ENCODE measurements at regions not wholly inside any gene's neighbourhood (a gene's known extent, or its start where the extent isn't known, plus 50 kb on each side); places are given as distances from the start of the nearest gene placed in this dataset.
A peak's percentile ranks its signal among the peaks of the same experiment; 100 is the strongest.

DNA sequence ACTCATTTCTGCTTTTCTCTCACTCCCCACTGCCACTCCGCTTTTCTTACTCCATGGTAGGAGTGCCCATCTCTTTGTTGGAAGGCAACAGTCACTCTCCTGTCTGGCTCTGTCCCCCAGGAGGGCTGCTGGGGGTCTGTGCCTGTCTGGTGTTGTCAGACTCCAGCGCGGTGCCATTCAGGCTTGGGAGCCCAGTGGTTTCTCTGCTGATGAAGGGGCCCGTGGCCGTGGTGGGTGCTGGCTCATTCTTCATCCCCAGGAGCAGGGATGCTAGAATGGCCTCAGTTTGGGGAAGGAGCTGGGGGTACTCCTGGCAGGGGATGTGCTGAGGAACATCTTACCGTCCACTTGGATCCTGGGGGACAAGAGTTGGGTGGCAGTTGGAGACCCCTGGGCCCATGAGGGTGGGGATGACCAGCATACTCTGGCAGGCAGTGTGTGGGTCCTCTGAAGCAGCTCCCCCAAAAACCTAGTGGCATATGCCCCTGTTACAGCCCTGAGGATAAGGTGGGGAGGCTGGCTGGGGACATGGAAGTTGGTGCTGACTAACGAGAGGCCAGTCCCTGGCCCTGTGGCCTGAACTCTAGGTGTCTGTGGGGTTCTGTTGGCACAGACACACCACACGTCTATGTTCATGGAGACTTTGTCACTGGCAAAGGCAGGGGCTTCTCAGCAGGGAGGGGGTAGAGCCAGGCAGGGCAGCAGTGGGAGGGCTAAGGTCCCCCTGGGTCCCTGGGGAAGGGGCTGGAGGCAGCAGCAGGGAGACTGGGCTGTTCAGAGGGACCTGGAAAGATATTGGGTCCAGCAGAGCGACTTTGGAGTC lies 102.8 kb upstream of the RET start:
- H3K9me3 Mint-ChIP-seq = no peaks in the 10 kb centered on the region
- H3K27me3 Mint-ChIP-seq (ENCODE audit: insufficient read depth, low read depth, poor library complexity) = peaks cover 5% of the 10 kb centered on the region
- Histone ChIP-seq H3K27ac (ENCODE audit: low read depth) (no peak overlapping the region), H2AFZ (no peak overlapping the region), H3K4me3 (no peak overlapping the region), H3K4me2 (no peak overlapping the region), H3K36me3 (ENCODE audit: insufficient read depth) (no peaks in the 10 kb centered on the region), H3F3A (replicated peaks; ENCODE audit: low read depth) (no peaks in the 10 kb centered on the region), H3K79me2 (replicated peaks; ENCODE audit: insufficient read depth) (no peaks in the 10 kb centered on the region), H4K20me1 (replicated peaks; ENCODE audit: insufficient read depth) (no peaks in the 10 kb centered on the region), H3K27me3 (ENCODE audit: insufficient read depth) (no peaks in the 10 kb centered on the region), H3K9me2 (ENCODE audit: insufficient read depth) (no peaks in the 10 kb centered on the region), H3K4me1 (ENCODE audit: insufficient read depth) (no peaks in the 10 kb centered on the region)
- ATAC-seq = no peak
- no peaks in the 10 kb centered on the region; the same call in 2 of the 3 replicates for H3K4me1 Mint-ChIP-seq
- TF ChIP-seq STAT1 (IDR thresholded peaks at IDR 0.05; ENCODE audit: unreplicated experiment) (no peak), EZH2phosphoT487 (IDR thresholded peaks at IDR 0.05; ENCODE audit: unreplicated experiment) (no peak), ZNF331 (CRISPR knock-in tag; IDR thresholded peaks at IDR 0.05; ENCODE audit: low read depth) (no peak)
- TF ChIP-seq, protein P1, sequence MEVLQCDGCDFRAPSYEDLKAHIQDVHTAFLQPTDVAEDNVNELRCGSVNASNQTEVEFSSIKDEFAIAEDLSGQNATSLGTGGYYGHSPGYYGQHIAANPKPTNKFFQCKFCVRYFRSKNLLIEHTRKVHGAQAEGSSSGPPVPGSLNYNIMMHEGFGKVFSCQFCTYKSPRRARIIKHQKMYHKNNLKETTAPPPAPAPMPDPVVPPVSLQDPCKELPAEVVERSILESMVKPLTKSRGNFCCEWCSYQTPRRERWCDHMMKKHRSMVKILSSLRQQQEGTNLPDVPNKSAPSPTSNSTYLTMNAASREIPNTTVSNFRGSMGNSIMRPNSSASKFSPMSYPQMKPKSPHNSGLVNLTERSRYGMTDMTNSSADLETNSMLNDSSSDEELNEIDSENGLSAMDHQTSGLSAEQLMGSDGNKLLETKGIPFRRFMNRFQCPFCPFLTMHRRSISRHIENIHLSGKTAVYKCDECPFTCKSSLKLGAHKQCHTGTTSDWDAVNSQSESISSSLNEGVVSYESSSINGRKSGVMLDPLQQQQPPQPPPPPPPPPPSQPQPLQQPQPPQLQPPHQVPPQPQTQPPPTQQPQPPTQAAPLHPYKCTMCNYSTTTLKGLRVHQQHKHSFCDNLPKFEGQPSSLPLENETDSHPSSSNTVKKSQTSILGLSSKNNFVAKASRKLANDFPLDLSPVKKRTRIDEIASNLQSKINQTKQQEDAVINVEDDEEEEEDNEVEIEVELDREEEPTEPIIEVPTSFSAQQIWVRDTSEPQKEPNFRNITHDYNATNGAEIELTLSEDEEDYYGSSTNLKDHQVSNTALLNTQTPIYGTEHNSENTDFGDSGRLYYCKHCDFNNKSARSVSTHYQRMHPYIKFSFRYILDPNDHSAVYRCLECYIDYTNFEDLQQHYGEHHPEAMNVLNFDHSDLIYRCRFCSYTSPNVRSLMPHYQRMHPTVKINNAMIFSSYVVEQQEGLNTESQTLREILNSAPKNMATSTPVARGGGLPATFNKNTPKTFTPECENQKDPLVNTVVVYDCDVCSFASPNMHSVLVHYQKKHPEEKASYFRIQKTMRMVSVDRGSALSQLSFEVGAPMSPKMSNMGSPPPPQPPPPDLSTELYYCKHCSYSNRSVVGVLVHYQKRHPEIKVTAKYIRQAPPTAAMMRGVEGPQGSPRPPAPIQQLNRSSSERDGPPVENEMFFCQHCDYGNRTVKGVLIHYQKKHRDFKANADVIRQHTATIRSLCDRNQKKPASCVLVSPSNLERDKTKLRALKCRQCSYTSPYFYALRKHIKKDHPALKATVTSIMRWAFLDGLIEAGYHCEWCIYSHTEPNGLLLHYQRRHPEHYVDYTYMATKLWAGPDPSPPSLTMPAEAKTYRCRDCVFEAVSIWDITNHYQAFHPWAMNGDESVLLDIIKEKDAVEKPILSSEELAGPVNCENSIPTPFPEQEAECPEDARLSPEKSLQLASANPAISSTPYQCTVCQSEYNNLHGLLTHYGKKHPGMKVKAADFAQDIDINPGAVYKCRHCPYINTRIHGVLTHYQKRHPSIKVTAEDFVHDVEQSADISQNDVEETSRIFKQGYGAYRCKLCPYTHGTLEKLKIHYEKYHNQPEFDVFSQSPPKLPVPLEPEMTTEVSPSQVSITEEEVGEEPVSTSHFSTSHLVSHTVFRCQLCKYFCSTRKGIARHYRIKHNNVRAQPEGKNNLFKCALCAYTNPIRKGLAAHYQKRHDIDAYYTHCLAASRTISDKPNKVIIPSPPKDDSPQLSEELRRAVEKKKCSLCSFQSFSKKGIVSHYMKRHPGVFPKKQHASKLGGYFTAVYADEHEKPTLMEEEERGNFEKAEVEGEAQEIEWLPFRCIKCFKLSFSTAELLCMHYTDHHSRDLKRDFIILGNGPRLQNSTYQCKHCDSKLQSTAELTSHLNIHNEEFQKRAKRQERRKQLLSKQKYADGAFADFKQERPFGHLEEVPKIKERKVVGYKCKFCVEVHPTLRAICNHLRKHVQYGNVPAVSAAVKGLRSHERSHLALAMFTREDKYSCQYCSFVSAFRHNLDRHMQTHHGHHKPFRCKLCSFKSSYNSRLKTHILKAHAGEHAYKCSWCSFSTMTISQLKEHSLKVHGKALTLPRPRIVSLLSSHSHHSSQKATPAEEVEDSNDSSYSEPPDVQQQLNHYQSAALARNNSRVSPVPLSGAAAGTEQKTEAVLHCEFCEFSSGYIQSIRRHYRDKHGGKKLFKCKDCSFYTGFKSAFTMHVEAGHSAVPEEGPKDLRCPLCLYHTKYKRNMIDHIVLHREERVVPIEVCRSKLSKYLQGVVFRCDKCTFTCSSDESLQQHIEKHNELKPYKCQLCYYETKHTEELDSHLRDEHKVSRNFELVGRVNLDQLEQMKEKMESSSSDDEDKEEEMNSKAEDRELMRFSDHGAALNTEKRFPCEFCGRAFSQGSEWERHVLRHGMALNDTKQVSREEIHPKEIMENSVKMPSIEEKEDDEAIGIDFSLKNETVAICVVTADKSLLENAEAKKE (CRISPR knock-in tag; IDR thresholded peaks at IDR 0.05) = no peak
- H3K4me3 Mint-ChIP-seq = no peak overlapping the region
- no peak for DNase-seq (ENCODE audit: low spot score)
- H3K36me3 Mint-ChIP-seq (ENCODE audit: low read depth) = no peaks in the 10 kb centered on the region
- peak overlapping the region; percentile 38; the same call in 1 of the 2 replicates for H3K27ac Mint-ChIP-seq

DNA sequence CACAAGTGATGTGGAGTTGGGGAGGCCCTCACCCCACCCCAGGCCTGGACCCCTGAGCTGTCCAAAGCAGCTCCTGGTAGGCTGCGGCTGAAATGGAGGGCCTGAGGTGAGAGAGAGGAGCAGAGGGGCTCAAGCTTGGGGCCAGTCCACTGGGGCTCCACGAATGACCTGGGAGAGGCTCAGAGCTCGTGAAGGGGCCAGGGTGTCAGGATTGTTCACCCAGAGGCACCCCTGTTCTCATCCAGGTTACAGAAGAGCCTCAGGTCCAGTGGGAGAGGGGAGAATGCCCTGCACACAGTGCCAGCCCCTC lies 102.2 kb upstream of the RET start:
- H3K27me3 Mint-ChIP-seq (ENCODE audit: insufficient read depth, low read depth, poor library complexity) = peaks cover 5% of the 10 kb centered on the region
- Histone ChIP-seq H3K9me2 (ENCODE audit: insufficient read depth) (no peaks in the 10 kb centered on the region), H2AFZ (no peak overlapping the region), H3K4me3 (no peak overlapping the region), H3K4me1 (ENCODE audit: insufficient read depth) (no peaks in the 10 kb centered on the region), H4K20me1 (replicated peaks; ENCODE audit: insufficient read depth) (no peaks in the 10 kb centered on the region), H3F3A (replicated peaks; ENCODE audit: low read depth) (no peaks in the 10 kb centered on the region), H3K27ac (ENCODE audit: low read depth) (no peak overlapping the region), H3K4me2 (no peak overlapping the region), H3K27me3 (ENCODE audit: insufficient read depth) (no peaks in the 10 kb centered on the region), H3K36me3 (ENCODE audit: insufficient read depth) (no peaks in the 10 kb centered on the region), H3K79me2 (replicated peaks; ENCODE audit: insufficient read depth) (no peaks in the 10 kb centered on the region)
- DNase-seq (ENCODE audit: low spot score) (no peak), ATAC-seq (no peak)
- no peak overlapping the region for H3K27ac Mint-ChIP-seq
- peaks cover under 1% of the 10 kb centered on the region; the same call in 1 of the 3 replicates for H3K4me1 Mint-ChIP-seq
- H3K36me3 Mint-ChIP-seq (ENCODE audit: low read depth) = no peaks in the 10 kb centered on the region
- H3K4me3 Mint-ChIP-seq = no peak overlapping the region
- no peaks in the 10 kb centered on the region for H3K9me3 Mint-ChIP-seq
- TF ChIP-seq, protein P2, sequence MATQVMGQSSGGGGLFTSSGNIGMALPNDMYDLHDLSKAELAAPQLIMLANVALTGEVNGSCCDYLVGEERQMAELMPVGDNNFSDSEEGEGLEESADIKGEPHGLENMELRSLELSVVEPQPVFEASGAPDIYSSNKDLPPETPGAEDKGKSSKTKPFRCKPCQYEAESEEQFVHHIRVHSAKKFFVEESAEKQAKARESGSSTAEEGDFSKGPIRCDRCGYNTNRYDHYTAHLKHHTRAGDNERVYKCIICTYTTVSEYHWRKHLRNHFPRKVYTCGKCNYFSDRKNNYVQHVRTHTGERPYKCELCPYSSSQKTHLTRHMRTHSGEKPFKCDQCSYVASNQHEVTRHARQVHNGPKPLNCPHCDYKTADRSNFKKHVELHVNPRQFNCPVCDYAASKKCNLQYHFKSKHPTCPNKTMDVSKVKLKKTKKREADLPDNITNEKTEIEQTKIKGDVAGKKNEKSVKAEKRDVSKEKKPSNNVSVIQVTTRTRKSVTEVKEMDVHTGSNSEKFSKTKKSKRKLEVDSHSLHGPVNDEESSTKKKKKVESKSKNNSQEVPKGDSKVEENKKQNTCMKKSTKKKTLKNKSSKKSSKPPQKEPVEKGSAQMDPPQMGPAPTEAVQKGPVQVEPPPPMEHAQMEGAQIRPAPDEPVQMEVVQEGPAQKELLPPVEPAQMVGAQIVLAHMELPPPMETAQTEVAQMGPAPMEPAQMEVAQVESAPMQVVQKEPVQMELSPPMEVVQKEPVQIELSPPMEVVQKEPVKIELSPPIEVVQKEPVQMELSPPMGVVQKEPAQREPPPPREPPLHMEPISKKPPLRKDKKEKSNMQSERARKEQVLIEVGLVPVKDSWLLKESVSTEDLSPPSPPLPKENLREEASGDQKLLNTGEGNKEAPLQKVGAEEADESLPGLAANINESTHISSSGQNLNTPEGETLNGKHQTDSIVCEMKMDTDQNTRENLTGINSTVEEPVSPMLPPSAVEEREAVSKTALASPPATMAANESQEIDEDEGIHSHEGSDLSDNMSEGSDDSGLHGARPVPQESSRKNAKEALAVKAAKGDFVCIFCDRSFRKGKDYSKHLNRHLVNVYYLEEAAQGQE (IDR thresholded peaks at IDR 0.05; ENCODE audit: unreplicated experiment) = no peak
- TF ChIP-seq ZNF331 (CRISPR knock-in tag; IDR thresholded peaks at IDR 0.05; ENCODE audit: low read depth) (no peak), JUNB (IDR thresholded peaks at IDR 0.05; ENCODE audit: unreplicated experiment) (no peak), EZH2 (IDR thresholded peaks at IDR 0.05; ENCODE audit: low read depth, unreplicated experiment) (no peak), POLR2AphosphoS5 (IDR thresholded peaks at IDR 0.05; ENCODE audit: low read depth) (no peak)
